ENCODE measurements at regions not wholly inside any gene's neighbourhood (a gene's known extent, or its start where the extent isn't known, plus 50 kb on each side); places are given as distances from the start of the nearest gene placed in this dataset.

- H4K91ac ChIP-seq (ENCODE audit: insufficient read length, low read depth, low read length), result no peak overlapping the region
- no peak overlapping the region for H3T11ph ChIP-seq (ENCODE audit: low read length)
- Mint-ChIP-seq H3K27me3 (ENCODE audit: low read depth) (no peaks in the 10 kb centered on the region; the same call in 1 of the 2 replicates), H3K9me3 (peaks cover 15 to 17% of the 10 kb centered on the region in 2 experiments), H3K36me3 (ENCODE audit: insufficient read depth in 1 of 3, low read depth in 3 of 3) (peaks cover 10 to 15% (median 13%) of the 10 kb centered on the region in 3 experiments), H3K4me3 (no peak overlapping the region), H3K4me1 (peaks cover 5 to 15% of the 10 kb centered on the region in 2 experiments; a peak in 3 of 4 replicates), H3K27ac (no peak overlapping the region)
- no peak overlapping the region for H4K5ac ChIP-seq (ENCODE audit: insufficient read length, low read depth, low read length)
- no peak for DNase-seq
- no peak for TF ChIP-seq CTCF (conservative IDR thresholded peaks at IDR 0.05)
- no peak overlapping the region for H3K18ac ChIP-seq (ENCODE audit: insufficient read length, low read depth, low read length)
- peaks cover 4% of the 10 kb centered on the region; the same call in 1 of the 2 replicates for H3K4me1 ChIP-seq (ENCODE audit: insufficient read depth, low read length)
- no peaks in the 10 kb centered on the region for H3K79me1 ChIP-seq (ENCODE audit: insufficient read depth, low read depth, low read length, poor library complexity, severe bottlenecking)
- no peaks in the 10 kb centered on the region for H3K23me2 ChIP-seq (ENCODE audit: insufficient read length, low read depth, low read length, poor library complexity, severe bottlenecking)
- no peak overlapping the region for H2BK12ac ChIP-seq (ENCODE audit: insufficient read length, low read depth, low read length)
- no peaks in the 10 kb centered on the region for H3K79me2 ChIP-seq (ENCODE audit: insufficient read depth, low read length)
- H4K8ac ChIP-seq (replicated peaks; ENCODE audit: insufficient read length, low read depth, low read length), result no peak overlapping the region
- H3K9me3 ChIP-seq (ENCODE audit: control insufficient read depth, low read depth, low read length), result peaks cover 6% of the 10 kb centered on the region
- H3K27ac ChIP-seq (ENCODE audit: insufficient read length, low read depth, low read length), result no peak overlapping the region
- H2AK5ac ChIP-seq (ENCODE audit: insufficient read length, low read length), result no peak overlapping the region
- no peak overlapping the region for H3K56ac ChIP-seq (ENCODE audit: insufficient read length, low read depth, low read length)
- H3K14ac ChIP-seq (ENCODE audit: insufficient read depth, low read length), result no peak overlapping the region
- no peak overlapping the region for H2AFZ ChIP-seq (ENCODE audit: low read length)
- H2BK15ac ChIP-seq (ENCODE audit: low read depth, low read length), result no peak overlapping the region
- H2BK120ac ChIP-seq (ENCODE audit: low read depth, low read length, poor library complexity, severe bottlenecking), result no peak overlapping the region
- H3K4me2 ChIP-seq (ENCODE audit: insufficient read depth, insufficient read length, low read length), result no peak overlapping the region
- H3K23ac ChIP-seq (ENCODE audit: insufficient read length, low read depth, low read length), result no peak overlapping the region
- no peak overlapping the region for H2BK20ac ChIP-seq (ENCODE audit: low read depth, low read length, poor library complexity, severe bottlenecking)
- no peak overlapping the region for H3K9ac ChIP-seq (ENCODE audit: extremely low read depth, insufficient read length, low read length)
- H4K20me1 ChIP-seq (ENCODE audit: control insufficient read depth, insufficient read depth, insufficient read length), result no peaks in the 10 kb centered on the region
- no peak overlapping the region for H3K4ac ChIP-seq (ENCODE audit: low read depth, low read length)
- no peaks in the 10 kb centered on the region for H3K27me3 ChIP-seq (ENCODE audit: insufficient read depth, low read length)
- H2BK5ac ChIP-seq (ENCODE audit: insufficient read length, low read length), result no peak overlapping the region
- 100% methylated on average over 3 of the region's 5 CpGs for WGBS (ENCODE audit: extremely low coverage, insufficient read length, low lambda C conversion rate)
Observed at GRCh38 chr10:123298583-123298982, 144.4 kb downstream of the BUB3 start.

All from H9 (cell line).